GM19351 (cell line): ENCODE measurements at regions not wholly inside any gene's neighbourhood (a gene's known extent, or its start where the extent isn't known, plus 50 kb on each side); places are given as distances from the start of the nearest gene placed in this dataset.

Experiments
- ATAC-seq: cut with Tn5 transposase; IDR thresholded peaks from one replicate; pipeline ENCODE4 v1.9.1; 2021; ENCODE audit warnings: mild to moderate bottlenecking, moderate library complexity; ENCODE audit not compliant: unreplicated experiment

GRCh38 chr1:221067721-221068120, 188.5 kb downstream of the HLX start:
- ATAC-seq: no peak

- peak; percentile 78 for ATAC-seq
These were observed 190.1 kb downstream of the HLX start for GRCh38 chr1:221069178-221069903.

GRCh38 chr1:221069986-221070385, 190.7 kb downstream of the HLX start:
- no peak for ATAC-seq

DNA sequence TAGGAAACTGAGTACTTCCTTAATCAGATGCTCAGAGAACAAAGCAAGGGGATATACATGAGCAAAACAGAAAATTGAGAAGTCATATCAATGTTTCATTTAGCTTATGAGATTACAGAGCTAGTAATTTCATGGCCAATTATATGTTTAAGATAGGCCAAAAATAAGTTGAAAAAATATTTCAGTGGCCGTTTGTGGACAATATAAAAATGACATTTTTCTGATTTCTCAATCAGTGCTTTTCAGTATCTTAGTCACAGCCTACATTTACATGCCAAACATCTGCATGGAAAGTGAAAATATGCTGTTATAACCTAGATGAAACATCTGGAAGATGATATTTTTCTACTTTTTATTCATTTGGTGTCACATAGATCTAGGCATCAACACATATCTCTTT, 192.5 kb downstream of the HLX start:
- no peak for ATAC-seq

DNA sequence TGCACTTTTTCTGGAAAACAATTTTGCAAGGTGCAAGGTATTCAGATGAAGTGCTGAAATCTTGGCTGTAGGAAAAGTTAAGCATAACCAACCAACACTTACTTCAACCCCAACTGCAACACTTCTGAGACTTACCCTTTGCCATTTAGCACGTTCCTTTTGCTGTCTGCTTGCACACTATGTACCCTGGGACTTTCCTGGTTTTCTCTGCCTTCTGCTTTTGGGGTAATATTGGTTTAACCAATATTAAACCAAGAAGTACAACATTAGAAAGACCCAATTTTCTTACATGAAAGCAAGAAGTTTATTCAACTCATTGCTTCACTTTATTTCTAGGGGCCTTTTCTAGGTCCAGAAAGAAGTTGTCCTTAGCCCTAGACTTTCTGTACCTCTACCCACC, 193.0 kb downstream of the HLX start:
- ATAC-seq: no peak

- no peak for ATAC-seq
These were observed 195.1 kb downstream of the HLX start for GRCh38 chr1:221074332-221074731.

GRCh38 chr1:221075911-221076310, 196.7 kb downstream of the HLX start:
- ATAC-seq: no peak

- ATAC-seq: no peak
These were observed 197.2 kb downstream of the HLX start for GRCh38 chr1:221076391-221076811.

- ATAC-seq: no peak
These were observed 199.2 kb downstream of the HLX start for GRCh38 chr1:221078260-221078965.

DNA sequence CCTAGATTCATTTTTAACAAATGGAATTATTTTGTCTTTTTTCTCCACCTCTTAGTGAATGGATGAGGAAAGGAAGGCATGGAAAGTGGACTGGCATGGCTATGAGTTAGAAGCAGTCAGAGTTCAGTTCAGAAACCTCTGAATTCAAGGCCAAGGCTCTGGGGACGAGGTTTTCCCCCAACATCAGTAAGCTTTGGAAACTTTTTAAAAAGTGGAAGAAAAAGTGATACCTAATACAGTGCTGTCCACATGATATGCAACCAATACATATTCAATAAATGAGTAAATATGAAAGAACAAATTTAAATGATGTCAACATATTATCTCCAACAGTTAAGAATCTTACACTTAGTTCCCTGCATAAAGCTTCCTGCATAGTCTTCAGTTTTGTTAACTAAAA, 204.7 kb downstream of the HLX start:
- ATAC-seq: no peak

- no peak for ATAC-seq
These were observed 205.4 kb downstream of the HLX start for GRCh38 chr1:221084681-221085080.

GRCh38 chr1:221085701-221086375, 206.6 kb downstream of the HLX start:
- no peak for ATAC-seq

DNA sequence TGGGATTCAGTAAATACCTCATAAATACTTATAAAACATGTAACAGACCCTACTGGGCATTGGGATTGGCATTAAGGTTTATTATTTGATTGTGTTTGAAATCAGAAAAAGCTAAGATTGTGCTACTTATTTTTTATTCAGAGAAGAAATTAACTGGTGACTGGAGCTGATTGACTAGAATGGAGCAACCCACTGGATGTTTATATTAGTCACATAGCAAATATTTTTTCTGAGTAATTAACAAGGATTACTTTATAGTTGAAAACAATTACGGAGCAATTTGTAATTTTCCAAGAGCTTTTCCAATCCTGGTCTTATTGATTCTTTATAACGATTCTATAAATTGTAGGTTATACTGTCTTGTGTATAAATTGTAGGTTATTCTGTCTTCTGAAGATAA, 208.7 kb downstream of the HLX start:
- no peak for ATAC-seq

DNA sequence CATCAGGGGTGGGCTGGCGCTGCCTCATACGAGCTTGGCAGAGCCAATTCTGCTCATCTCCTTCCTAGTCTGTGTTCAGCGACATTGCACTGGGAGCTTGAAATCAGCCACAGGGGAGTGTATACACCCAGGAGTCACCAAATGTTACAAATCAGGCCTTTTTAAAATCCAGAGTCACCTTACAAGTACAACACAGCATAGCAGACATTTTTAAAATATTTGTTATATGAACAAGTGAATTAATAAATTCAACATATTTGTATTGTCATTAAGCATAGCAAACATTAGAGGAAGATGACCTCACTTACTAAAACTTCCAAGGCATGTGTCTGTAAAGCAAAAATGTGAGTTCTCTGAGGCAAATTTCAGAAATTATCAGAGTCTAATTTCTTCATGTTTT, 210.0 kb downstream of the HLX start:
- ATAC-seq: no peak

- no peak for ATAC-seq
These were observed 210.6 kb downstream of the HLX start for GRCh38 chr1:221089803-221090202.

DNA sequence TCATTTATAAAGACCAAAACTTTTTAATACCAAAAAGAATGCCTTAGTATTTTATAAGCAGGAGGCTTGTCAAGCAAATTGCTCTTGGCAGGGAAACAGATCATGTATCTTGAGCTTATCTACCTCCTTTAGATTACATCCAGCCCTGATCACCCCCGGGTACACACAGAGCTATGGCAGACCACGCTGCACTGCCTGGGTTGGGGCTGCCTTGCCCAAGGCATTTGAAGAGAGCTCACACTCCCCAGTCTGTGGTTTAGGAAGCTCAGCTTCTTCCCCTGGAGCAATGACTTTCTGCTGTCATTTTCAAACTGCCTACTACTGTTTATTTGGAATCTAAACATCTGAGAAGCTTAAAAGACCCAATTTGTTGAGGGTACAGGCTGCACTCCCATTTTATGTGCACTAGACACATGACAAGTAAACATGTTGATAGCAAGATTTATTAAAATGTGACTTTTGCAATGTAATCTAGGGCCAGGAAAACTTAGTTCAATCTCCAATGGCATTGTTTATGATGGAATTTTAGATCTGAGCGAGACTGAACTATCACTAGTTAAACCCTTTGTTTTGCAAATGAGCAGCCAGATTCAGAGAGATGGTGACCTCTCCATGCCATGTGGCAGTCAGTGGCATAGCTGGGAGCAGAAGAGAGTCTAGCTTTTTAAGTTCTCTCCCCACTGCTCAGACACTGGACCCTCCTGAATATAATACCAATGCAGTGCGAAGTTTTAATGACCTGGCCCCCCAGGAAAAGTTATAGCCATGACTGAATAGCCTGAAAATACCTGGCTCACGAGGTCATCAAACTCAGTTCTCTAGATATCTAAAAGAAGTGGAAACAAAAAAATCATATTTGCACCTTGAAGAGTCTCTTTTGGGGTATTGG, 214.9 kb downstream of the HLX start:
- ATAC-seq: no peak

- no peak for ATAC-seq
These were observed 218.4 kb downstream of the HLX start for GRCh38 chr1:221097479-221098281.

- ATAC-seq: no peak
These were observed 219.5 kb downstream of the HLX start for GRCh38 chr1:221098471-221099405.
